HL-60 (cell line): ENCODE measurements at regions not wholly inside any gene's neighbourhood (a gene's known extent, or its start where the extent isn't known, plus 50 kb on each side); places are given as distances from the start of the nearest gene placed in this dataset.

ENCODE experiments used
- DNase-seq, 2 experiments: peaks; one replicate each; pipeline ENCODE4 v3.0.0-alpha.2; 2010 to 2020; ENCODE audit warnings: low read depth in 1 of 2, low spot score in 1 of 2
- H3K27ac ChIP-seq: fragments of 250-450 bp; sonication (Bioruptor Pico); replicated peaks from 2 replicates; pipeline ENCODE4 v1.5.1; 2020; ENCODE audit warnings: mild to moderate bottlenecking, moderate library complexity
- H3K27me3 ChIP-seq: fragments of 250-450 bp; sonication (Bioruptor Pico); 2 replicates; pipeline ENCODE4 v1.5.1; 2021; ENCODE audit warnings: mild to moderate bottlenecking, moderate library complexity; ENCODE audit not compliant: insufficient read depth, poor library complexity, severe bottlenecking
- H3K4me3 ChIP-seq: replicated peaks from 2 replicates; pipeline ENCODE4 v1.5.1; 2011; ENCODE audit warnings: mild to moderate bottlenecking, control low read depth, low read length; ENCODE audit not compliant: insufficient read depth
- CTCF ChIP-seq: IDR thresholded peaks from one replicate; pipeline ENCODE4 v1.5.1; 2011; ENCODE audit warnings: low read length, control low read depth, inconsistent platforms; ENCODE audit not compliant: insufficient read depth
- GABPA ChIP-seq: IDR thresholded peaks from 2 replicates; pipeline ENCODE4 v1.6.1; 2012; ENCODE audit warnings: low read depth
- POLR2AphosphoS5 ChIP-seq: IDR thresholded peaks from 2 replicates; pipeline ENCODE4 v1.6.1; 2012; ENCODE audit warnings: low read depth
- SPI1 ChIP-seq: IDR thresholded peaks from 2 replicates; pipeline ENCODE4 v1.6.1; 2012; ENCODE audit warnings: low read depth, mild to moderate bottlenecking, borderline replicate concordance
- TF ChIP-seq, protein P1 (sequence below): IDR thresholded peaks from 2 replicates; pipeline ENCODE4 v1.6.1; 2012; ENCODE audit warnings: low read depth; ENCODE audit not compliant: insufficient replicate concordance

GRCh38 chr13:74530011-74530410, 395.8 kb upstream of the KLF12 start:
- Histone ChIP-seq H3K27me3 (no peaks in the 10 kb centered on the region), H3K27ac (no peak overlapping the region), H3K4me3 (no peak overlapping the region)
- no peak for TF ChIP-seq CTCF
- no peak for TF ChIP-seq SPI1
- no peak for TF ChIP-seq POLR2AphosphoS5
- no peak for DNase-seq

DNA sequence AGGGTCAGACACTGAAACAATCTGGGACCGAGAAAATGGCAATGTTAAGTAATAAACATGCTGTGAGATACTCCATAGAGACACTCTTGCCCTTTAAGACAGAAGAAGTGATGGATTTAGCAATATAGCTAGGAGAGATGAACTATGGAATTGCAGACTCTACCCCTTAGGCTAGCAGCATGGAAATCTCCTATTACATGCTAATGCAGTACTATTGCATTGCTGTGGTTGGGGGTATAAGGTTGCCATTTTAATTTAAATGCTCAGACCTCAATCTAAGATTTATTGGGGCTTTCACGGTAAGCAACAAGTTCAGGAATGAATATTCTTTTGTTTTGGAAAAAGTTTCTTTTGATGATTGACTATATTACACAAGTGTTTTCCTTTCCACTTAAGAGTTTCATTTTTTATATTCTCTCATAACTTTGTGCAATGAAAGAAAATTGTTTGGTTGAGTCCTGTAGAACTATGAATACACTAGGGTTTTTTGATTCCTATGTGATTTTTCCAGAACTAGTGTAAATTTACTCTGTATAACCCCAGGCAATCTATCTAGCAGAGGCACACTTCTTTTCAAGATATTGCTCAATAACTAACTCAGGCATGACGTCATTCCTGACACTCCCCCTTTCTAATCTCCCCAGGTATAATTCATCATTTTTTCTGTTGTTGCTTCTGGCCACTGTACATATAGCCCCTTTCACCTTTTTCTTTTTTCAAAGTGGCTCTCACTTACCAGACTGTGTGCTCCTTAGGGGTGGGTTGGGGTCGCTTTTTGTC, 394.7 kb upstream of the KLF12 start:
- Histone ChIP-seq H3K27me3 (no peaks in the 10 kb centered on the region), H3K4me3 (no peak overlapping the region), H3K27ac (no peak overlapping the region)
- no peak for TF ChIP-seq POLR2AphosphoS5
- TF ChIP-seq GABPA, result no peak
- no peak for TF ChIP-seq CTCF
- TF ChIP-seq, protein P1, sequence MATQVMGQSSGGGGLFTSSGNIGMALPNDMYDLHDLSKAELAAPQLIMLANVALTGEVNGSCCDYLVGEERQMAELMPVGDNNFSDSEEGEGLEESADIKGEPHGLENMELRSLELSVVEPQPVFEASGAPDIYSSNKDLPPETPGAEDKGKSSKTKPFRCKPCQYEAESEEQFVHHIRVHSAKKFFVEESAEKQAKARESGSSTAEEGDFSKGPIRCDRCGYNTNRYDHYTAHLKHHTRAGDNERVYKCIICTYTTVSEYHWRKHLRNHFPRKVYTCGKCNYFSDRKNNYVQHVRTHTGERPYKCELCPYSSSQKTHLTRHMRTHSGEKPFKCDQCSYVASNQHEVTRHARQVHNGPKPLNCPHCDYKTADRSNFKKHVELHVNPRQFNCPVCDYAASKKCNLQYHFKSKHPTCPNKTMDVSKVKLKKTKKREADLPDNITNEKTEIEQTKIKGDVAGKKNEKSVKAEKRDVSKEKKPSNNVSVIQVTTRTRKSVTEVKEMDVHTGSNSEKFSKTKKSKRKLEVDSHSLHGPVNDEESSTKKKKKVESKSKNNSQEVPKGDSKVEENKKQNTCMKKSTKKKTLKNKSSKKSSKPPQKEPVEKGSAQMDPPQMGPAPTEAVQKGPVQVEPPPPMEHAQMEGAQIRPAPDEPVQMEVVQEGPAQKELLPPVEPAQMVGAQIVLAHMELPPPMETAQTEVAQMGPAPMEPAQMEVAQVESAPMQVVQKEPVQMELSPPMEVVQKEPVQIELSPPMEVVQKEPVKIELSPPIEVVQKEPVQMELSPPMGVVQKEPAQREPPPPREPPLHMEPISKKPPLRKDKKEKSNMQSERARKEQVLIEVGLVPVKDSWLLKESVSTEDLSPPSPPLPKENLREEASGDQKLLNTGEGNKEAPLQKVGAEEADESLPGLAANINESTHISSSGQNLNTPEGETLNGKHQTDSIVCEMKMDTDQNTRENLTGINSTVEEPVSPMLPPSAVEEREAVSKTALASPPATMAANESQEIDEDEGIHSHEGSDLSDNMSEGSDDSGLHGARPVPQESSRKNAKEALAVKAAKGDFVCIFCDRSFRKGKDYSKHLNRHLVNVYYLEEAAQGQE, result no peak
- no peak for TF ChIP-seq SPI1
- DNase-seq, result no peak

DNA sequence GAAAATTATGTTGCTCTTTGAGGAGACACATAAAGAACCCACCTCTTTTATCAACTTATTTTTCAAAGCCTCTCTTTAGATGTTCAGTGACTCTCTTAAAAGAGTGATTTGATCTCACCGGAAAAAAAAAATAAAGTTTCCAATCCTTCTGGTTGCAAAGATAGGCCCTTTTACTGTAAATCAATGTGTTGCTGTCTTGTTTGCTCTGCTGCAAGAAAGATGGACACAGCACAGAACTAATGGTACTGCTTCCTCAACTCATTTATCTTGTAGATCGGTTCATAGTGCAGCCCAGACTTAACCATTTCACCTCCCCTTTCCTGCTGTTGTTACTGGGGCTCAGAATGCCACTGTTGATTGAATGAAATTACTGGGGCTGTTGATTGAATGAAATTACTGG, 388.9 kb upstream of the KLF12 start:
- Histone ChIP-seq H3K27me3 (no peaks in the 10 kb centered on the region), H3K4me3 (no peak overlapping the region), H3K27ac (no peak overlapping the region)
- TF ChIP-seq SPI1 (no peak), GABPA (no peak), POLR2AphosphoS5 (no peak), CTCF (no peak)
- TF ChIP-seq, protein P1, result no peak
- no peak for DNase-seq

- Histone ChIP-seq H3K27me3 (peaks cover 2% of the 10 kb centered on the region), H3K4me3 (no peak overlapping the region), H3K27ac (no peak overlapping the region)
- no peak for TF ChIP-seq POLR2AphosphoS5
- TF ChIP-seq GABPA, result no peak
- no peak for TF ChIP-seq CTCF
- TF ChIP-seq, protein P1, result no peak
- no peak for TF ChIP-seq SPI1
- DNase-seq, result no peak
These were observed 377.3 kb upstream of the KLF12 start for GRCh38 chr13:74511523-74511922.
